Stimulated activated CD4-positive, alpha-beta T cell treated with anti-CD3 and anti-CD28 coated beads, TNF-alpha, amount 100 ng/mL, for 48 hours (primary cell): ENCODE measurements at regions not wholly inside any gene's neighbourhood (a gene's known extent, or its start where the extent isn't known, plus 50 kb on each side); places are given as distances from the start of the nearest gene placed in this dataset.

Experiments
- DNase-seq, 3 donors: peaks; one replicate each; pipeline ENCODE4 v3.0.0-alpha.2; 2020; ENCODE audit warnings: low read depth in 3 of 3

DNA sequence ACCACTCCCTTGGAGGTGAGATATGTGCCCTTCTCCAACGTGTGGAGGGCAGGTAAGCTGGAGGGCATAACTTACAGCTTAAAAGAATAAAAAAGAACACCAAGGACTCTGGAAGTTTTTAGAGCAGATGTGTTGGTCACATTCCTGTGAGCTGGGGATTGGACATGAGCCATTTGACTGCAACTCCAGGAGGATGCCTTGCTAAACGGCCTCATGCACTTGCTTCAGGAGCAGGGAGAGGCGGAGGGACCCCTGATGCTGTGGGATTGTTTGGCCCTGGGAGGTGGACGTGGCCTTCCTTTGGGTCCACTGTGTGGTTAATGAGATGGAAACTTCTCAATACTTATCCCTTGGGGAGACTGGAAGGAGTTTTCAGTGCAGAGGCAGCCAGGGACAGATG, 185.6 kb downstream of the RHOU start:
- no peak for DNase-seq

DNA sequence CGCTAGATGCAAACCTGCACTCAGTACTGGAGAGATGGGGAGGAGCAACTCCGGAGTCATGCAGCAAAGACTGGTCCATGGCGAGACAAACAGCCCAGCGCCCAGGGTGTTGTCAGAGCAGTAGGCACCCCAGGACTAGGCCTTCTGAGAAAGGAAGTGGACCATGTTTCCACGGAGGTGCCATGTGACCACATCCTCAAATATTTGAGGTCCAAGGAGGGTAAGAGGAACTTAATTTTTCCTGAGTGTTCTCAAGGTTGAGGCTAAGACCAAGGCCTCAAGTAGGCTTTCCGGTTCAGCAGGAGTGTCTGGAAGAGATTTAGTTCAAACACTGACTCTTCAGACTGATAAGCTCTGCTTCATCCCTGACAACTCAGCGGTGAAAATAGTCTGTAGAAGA, 186.2 kb downstream of the RHOU start:
- DNase-seq = no peak

GRCh38 chr1:228922722-228923376, 187.6 kb downstream of the RHOU start:
- DNase-seq = no peak

- no peak for DNase-seq
Measured at GRCh38 chr1:228923973-228924686, 188.9 kb downstream of the RHOU start.

DNA sequence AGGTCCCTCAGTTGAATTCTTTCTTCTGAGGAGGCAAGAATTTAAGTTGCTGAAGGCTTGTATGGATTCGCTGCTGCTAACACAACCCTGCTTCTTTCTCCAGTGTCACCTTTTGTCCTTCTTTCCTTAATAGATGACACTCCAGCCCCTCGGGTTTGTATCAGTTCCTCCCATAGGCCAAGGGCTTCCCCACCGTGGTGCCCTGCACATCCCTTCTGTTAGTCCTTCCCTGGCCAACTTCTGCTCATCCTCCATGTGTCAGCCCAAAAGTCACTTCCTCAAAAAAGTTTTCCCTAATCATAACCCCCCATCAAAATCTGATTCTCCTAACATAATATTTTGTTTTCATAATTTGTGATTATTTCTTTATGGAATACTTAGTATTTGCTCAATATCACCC, 190.4 kb downstream of the RHOU start:
- no peak for DNase-seq

GRCh38 chr1:228927421-228927820, 192.1 kb downstream of the RHOU start:
- no peak for DNase-seq

DNA sequence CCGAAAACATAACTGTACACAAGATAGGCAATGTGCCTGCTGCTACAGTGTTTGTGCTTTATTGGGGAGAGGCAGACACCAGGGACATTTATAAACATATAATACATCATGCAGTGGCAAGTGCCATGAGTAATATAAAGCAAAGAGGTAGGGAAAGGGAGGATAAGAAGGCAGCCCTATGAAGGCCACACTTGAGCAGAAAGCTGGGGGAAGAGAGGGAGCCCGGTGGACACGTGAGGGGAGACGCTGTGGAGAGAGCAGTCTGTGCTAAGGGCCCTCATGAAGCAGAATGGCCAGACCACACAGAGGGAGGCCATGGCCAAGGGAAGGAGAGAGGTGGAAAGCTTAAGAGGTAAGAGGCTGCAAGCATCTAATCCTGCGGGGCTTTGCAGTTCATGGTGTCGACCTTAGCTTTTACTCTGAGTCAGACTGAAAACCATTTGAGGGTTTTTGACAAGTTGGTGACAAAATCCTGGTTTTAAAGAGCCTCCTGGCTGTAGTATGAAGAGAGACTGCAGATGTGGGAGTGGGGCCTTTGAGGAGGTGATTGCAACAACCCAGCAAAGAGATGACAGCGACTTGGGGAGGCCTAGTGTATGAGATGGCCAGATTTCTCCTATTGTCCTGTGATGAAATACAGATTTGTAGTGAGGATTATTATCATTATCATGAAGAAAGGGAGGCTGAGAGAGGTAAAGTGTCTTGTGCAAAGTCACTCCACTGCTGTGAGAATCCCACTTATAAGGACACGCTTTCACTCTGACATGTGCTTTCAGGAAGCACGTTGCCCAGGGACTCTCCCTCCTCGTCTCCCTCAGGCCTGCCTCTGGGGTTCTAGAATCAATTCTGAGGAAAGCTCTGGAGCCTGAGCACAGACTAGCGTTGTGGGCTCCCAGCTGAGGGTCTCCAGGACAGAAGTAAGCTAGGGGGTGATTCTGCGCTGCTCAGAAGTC, 192.9 kb downstream of the RHOU start:
- no peak for DNase-seq

DNA sequence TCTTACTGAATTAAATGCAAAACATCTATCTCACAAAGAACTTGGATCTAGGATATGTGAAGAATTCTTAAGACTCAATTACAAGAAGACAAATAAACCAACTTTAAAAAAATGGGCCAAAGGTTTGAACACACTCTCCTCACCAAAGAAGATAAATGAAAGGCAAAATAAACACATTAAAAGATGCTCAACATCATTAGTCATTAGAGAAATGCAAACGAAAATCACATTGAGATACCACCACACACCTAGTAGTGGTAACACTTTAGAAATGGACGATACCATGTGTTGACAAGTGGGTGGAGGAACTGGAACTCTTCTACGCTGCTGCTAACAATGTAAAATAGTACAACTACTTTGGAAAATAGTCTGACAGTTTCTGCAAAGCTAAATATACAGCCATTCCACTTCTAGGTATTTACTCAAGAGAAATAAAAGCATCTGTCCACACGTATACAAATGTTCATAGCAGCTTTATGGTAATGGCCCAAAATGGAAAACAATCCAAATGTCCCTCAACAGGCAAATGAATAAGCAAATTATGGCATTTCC, 194.3 kb downstream of the RHOU start:
- no peak for DNase-seq

DNA sequence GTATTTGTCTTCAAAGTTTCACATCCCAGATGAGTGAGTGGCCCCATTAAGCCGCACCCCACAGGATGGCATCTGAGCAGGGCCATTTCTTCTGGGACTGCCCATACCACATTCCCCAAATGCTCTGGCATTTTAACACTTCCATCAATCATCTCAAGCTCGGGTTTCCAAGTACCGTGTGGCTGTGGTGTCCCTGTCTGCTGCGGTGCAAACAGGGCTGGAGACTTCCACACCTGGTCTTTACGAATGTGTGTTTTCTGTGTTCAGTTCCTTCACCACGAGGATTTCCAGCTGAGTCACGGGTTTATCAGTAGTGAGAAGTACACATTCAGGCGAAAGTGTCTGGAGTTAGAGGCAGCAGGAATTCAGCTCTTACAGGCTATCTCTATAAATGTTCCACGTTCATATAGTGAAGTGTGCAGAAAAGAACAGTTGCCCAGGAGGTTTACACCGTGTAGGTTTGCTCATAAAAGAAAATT, 195.2 kb downstream of the RHOU start:
- DNase-seq = no peak

GRCh38 chr1:228933753-228934152, 198.5 kb downstream of the RHOU start:
- DNase-seq = no peak

DNA sequence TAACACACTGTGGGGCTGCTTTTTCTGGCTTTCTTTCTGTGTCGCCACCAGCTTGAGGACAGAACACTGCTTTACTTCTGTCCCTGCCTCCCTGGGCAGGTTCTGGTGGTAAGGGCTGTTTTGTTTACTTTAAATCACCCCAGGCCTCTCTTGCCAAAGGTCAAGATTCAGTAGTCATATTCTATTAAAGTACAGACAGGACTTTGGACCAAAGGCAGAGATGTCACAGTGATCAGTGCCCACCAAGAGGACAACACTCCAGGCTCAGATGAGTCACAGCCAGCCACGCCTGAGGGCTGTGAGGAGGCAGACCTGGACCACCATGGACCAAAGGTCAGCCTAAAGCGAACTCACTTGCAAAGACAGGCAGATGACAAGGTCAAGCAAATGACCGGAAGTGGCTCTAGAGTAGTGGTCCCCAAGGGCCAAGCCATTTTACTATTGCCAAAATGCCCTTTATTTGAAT, 200.0 kb downstream of the RHOU start:
- no peak for DNase-seq

- no peak for DNase-seq
Measured at GRCh38 chr1:228935855-228936727, 200.8 kb downstream of the RHOU start.

- no peak for DNase-seq
Measured at GRCh38 chr1:228936881-228937280, 201.6 kb downstream of the RHOU start.

DNA sequence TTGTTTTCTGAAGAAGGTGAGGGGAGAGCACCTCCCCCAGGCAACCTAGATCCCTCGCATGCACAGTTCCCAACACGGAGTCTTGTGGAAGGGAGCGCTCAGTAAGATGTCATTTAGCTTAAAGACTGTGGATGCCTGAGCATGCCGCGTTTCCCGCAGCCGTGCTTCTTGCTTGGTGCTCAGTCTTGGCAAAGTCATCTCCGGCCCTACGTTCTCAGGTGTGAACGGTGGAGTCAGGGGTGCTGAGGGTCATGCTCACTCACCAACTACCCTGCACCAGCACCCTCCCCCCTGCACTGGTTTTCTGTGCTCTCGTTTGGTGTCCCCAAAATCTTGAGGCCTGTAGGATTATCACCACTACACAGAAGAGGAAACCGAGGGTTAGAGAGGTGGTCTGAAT, 202.1 kb downstream of the RHOU start:
- no peak for DNase-seq

DNA sequence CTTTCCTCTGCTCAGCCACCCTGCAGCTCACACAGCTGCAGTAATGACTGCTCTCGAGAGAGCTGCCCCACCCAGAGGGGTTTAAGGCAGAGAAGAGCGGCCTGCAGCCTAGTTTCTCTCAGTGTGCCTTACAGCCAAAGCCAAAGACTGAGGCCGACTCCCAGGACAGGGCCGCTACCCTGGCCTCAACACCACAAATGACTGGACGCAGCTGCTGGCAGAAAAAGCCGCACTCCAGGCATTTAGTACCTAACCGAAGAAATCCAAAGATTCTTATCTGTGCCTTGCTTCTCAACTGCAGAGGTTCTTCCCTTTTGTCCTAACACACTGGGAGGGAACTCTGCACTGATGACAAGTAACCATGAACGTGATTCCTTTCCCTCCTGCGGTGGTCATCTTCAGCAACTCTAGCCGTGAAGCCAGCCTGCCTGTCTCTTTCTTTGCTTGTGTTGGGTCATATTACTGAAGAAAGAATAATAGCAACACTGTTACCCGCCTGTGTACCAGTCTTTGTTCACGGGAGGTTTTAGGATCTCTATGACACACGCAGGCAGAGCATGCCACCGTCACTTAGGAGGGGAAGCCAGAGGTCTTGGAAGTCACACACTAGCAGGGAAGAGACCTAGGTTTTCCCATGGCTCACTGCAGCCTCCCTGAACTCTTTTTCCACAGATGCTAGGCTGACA, 202.7 kb downstream of the RHOU start:
- DNase-seq = no peak

- DNase-seq = no peak
Measured at GRCh38 chr1:228938537-228938901, 203.2 kb downstream of the RHOU start.

GRCh38 chr1:228939001-228939691, 203.9 kb downstream of the RHOU start:
- DNase-seq = no peak

GRCh38 chr1:228939881-228940392, 204.7 kb downstream of the RHOU start:
- no peak for DNase-seq

DNA sequence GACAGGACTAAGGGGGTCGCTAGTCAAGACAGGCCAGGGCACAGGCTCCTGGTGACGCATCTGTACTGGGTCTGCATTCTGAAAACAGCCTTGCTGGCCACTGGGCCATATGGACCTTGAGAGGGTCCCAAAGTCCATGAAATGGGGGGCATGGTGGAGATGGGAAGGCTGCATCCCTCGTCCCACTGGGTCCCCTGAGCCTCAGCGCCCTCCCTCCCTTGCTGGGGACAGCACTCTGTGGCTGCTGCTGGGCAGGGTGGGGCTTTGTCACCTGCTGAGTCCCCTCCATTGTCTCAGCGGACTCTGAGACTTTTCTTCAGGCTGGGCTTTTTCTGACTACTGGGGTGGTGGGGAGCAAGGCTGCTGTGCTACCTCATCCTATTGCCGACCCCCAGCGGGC, 205.2 kb downstream of the RHOU start:
- DNase-seq = no peak

DNA sequence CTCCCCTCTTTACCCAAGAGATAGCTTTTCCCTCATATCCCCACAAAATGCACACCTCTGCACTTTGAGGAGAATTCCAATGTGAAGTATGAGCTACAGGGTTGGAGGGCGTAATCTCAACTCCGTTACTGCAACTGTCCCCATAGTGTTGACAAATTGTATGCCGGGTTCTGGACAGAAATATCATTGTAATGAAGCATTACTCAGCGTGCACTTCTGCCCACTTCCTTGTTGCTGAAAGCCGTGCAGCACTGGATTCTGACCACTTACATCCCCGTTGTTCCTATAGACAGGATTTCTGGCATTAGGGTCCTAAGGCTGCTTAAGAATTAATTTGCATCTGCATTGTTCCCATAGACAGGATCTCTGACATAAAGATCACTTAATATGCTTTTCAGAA, 205.6 kb downstream of the RHOU start:
- DNase-seq = no peak
